Peyer's patch (tissue), 4 donors: ENCODE measurements at regions not wholly inside any gene's neighbourhood (a gene's known extent, or its start where the extent isn't known, plus 50 kb on each side); places are given as distances from the start of the nearest gene placed in this dataset.

Experiments
- DNase-seq, 3 donors: peaks; one replicate each; pipeline ENCODE4 v3.0.0-alpha.2; 2017 to 2019
- H3K27ac ChIP-seq, 4 donors: fragments of 200-600 bp; sonication (generic); one replicate each; pipeline ENCODE4 v1.5.1; 2016 to 2019
- H3K27me3 ChIP-seq, 2 donors: fragments of 200-600 bp; sonication (generic); one replicate each; pipeline ENCODE4 v1.5.1; 2019
- H3K36me3 ChIP-seq, 3 donors: fragments of 200-600 bp; sonication (generic); one replicate each; pipeline ENCODE4 v1.5.1; 2016 to 2019
- H3K4me1 ChIP-seq, 4 donors: fragments of 200-600 bp; sonication (generic); one replicate each; pipeline ENCODE4 v1.5.1; 2016 to 2019
- H3K4me3 ChIP-seq, 4 donors: fragments of 200-600 bp; sonication (generic); 1 replicate in 3 of 4; 2 replicates in 1 of 4; pipeline ENCODE4 v1.5.1; 2016 to 2019; ENCODE audit warnings: mild to moderate bottlenecking in 1 of 4
- H3K9me3 ChIP-seq, 4 donors: fragments of 200-600 bp; sonication (generic); one replicate each; pipeline ENCODE4 v1.5.1; 2016 to 2019; ENCODE audit warnings: mild to moderate bottlenecking in 1 of 4
- POLR2A ChIP-seq, 2 donors: fragments of 450-650 bp; IDR thresholded peaks; one replicate each; pipeline ENCODE4 v1.5.1; 2017; ENCODE audit warnings: antibody characterized with exemption in 2 of 2, mild to moderate bottlenecking in 2 of 2, moderate library complexity in 2 of 2
- TF ChIP-seq, protein P1 (sequence below), 6 experiments: fragments of 450-650 bp in 4 of 6; fragments of 200-600 bp in 2 of 6; sonication (generic) in 1 of 6; IDR thresholded peaks; one replicate each; pipeline ENCODE4 v1.5.1; 2017 to 2019; ENCODE audit warnings: antibody characterized with exemption in 6 of 6, mild to moderate bottlenecking in 3 of 6, moderate library complexity in 1 of 6

DNA sequence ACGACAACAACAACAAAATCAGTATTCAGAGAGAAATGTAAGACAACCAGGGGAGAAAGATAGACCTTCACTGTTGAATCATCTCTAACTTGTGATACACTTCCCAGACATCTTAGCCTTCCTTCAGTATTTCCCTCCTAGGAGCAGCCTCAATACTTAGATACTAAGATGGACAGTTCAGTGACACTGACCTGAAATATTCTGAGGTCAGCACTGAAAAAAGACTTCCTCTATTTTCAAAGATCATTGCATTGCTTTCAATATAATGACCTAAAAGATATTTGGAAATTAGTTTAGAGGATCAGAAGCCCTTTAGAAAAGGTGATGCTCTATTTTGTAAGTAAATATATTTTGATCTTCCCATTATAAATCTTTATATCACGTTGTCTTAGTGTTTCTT lies 101.0 kb downstream of the MRPL39 start:
- no peak overlapping the region for H3K4me3 ChIP-seq
- H3K4me1 ChIP-seq = no peaks in the 10 kb centered on the region
- no peak for DNase-seq
- TF ChIP-seq, protein P1, sequence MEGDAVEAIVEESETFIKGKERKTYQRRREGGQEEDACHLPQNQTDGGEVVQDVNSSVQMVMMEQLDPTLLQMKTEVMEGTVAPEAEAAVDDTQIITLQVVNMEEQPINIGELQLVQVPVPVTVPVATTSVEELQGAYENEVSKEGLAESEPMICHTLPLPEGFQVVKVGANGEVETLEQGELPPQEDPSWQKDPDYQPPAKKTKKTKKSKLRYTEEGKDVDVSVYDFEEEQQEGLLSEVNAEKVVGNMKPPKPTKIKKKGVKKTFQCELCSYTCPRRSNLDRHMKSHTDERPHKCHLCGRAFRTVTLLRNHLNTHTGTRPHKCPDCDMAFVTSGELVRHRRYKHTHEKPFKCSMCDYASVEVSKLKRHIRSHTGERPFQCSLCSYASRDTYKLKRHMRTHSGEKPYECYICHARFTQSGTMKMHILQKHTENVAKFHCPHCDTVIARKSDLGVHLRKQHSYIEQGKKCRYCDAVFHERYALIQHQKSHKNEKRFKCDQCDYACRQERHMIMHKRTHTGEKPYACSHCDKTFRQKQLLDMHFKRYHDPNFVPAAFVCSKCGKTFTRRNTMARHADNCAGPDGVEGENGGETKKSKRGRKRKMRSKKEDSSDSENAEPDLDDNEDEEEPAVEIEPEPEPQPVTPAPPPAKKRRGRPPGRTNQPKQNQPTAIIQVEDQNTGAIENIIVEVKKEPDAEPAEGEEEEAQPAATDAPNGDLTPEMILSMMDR (IDR thresholded peaks at IDR 0.05) = no peak
- TF ChIP-seq POLR2A (IDR thresholded peaks at IDR 0.05) = no peak
- no peak overlapping the region for H3K27ac ChIP-seq
- H3K27me3 ChIP-seq = no peaks in the 10 kb centered on the region
- no peaks in the 10 kb centered on the region for H3K9me3 ChIP-seq
- no peaks in the 10 kb centered on the region for H3K36me3 ChIP-seq

DNA sequence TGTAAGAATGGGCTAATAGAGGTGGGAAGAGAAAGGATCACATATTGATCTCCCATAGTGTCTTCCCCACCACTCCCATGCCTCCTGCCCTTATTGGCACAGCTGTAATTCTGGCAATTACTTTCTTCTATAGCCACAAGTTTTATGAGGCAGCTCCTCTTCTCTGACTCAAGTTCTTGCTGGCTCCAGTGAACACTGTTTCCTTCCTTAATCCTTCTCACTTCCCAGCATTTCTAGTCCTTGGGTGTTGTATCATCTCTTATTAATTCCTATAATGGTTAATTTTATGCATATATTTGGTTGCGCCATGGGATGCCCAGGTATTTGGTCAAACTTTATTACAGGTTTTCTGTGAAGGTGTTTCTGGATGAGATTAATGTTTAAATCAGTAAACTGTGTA lies 103.3 kb downstream of the MRPL39 start:
- H3K9me3 ChIP-seq = no peaks in the 10 kb centered on the region
- no peaks in the 10 kb centered on the region for H3K27me3 ChIP-seq
- no peak for DNase-seq
- no peak overlapping the region for H3K4me3 ChIP-seq
- no peaks in the 10 kb centered on the region for H3K4me1 ChIP-seq
- H3K36me3 ChIP-seq = no peaks in the 10 kb centered on the region
- TF ChIP-seq POLR2A (IDR thresholded peaks at IDR 0.05) = no peak
- TF ChIP-seq, protein P1 (IDR thresholded peaks at IDR 0.05) = no peak
- no peak overlapping the region for H3K27ac ChIP-seq

DNA sequence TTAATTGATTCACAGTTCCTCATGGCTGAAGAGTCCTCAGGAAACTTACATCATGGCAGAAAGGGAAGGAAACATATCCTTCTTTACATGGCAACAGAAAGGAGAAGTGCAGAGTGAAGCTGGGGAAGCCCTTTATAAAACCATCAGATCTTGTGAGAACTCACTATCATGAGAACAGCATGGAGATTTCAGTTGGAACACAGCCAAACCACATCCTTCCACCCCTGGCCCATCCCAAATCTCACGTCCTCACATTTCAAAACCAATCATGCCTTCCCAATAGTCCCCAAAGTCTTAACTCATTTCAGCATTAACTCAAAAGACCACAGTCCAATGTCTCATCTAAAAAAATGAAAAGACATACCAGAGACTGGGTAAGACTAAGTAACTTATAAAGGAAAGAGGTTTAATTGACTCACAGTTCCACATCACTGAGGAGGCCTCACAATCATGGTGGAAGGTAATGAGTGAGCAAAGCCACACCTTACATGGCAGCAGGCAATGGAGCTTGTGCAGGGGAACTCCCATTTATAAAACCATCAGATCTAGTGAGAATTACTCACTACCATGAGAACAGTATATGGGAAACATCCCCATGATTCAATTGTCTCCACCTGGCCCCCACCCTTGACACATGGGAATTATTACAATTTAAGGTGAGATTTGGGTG lies 105.2 kb downstream of the MRPL39 start:
- TF ChIP-seq, protein P1 (IDR thresholded peaks at IDR 0.05) = no peak
- no peak for TF ChIP-seq POLR2A (IDR thresholded peaks at IDR 0.05)
- no peak overlapping the region for H3K27ac ChIP-seq
- no peak for DNase-seq

DNA sequence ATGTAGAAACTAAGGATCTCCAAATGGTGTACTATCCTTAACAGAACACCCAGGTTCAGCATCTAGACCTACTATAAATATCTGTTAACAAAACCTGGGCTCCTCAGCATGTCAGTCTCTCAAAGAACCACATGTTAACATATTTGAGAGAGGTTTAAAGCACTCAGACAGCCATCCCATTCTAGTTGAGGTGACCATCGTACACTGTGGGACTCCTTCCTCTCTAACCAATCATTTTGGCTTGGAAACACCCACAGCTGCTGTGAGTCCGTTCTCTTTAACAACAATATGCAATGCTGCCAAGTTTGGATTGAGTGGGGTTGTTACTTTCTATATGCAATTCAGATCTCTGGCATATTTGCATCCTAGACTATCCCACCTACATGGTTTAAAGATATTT lies 105.8 kb downstream of the MRPL39 start:
- no peaks in the 10 kb centered on the region for H3K4me1 ChIP-seq
- TF ChIP-seq POLR2A (IDR thresholded peaks at IDR 0.05) = no peak
- TF ChIP-seq, protein P1 (IDR thresholded peaks at IDR 0.05) = no peak
- no peak overlapping the region for H3K27ac ChIP-seq
- H3K27me3 ChIP-seq = no peaks in the 10 kb centered on the region
- no peak for DNase-seq
- no peak overlapping the region for H3K4me3 ChIP-seq
- no peaks in the 10 kb centered on the region for H3K9me3 ChIP-seq
- H3K36me3 ChIP-seq = no peaks in the 10 kb centered on the region

More for the DNA sequence above, 105.2 kb downstream of the MRPL39 start:
- Histone ChIP-seq H3K4me1 (no peaks in the 10 kb centered on the region), H3K36me3 (no peaks in the 10 kb centered on the region), H3K9me3 (no peaks in the 10 kb centered on the region), H3K27me3 (no peaks in the 10 kb centered on the region), H3K4me3 (no peak overlapping the region)

DNA sequence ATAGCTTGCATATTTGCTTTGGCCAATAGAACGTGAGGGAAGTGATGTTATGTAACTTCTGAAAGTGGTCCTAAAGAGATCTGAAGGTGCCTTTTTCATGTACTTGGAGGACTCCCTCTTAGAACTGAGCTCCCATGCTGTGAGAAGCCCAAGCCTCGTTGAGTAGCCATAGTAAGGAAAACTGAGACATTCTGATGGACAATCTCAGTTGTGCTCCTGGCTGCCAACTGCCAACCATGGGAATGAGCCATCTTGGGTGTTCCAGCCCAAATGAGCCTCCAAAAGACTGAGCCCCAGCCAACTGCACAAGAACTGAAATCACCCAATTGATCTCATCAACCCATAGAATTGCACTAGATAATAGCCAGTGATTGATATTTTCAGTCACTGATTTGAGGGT lies 106.7 kb downstream of the MRPL39 start:
- TF ChIP-seq, protein P1 (IDR thresholded peaks at IDR 0.05) = no peak
- no peak for TF ChIP-seq POLR2A (IDR thresholded peaks at IDR 0.05)
- no peaks in the 10 kb centered on the region for H3K9me3 ChIP-seq
- H3K36me3 ChIP-seq = no peaks in the 10 kb centered on the region
- no peaks in the 10 kb centered on the region for H3K4me1 ChIP-seq
- no peaks in the 10 kb centered on the region for H3K27me3 ChIP-seq
- no peak for DNase-seq
- no peak overlapping the region for H3K4me3 ChIP-seq
- H3K27ac ChIP-seq = no peak overlapping the region
